Fibroblast of skin of left quadriceps (primary cell): ENCODE measurements at regions not wholly inside any gene's neighbourhood (a gene's known extent, or its start where the extent isn't known, plus 50 kb on each side); places are given as distances from the start of the nearest gene placed in this dataset.

Source experiments
- DNase-seq, 2 experiments: peaks; one replicate each; pipeline ENCODE4 v3.0.0-alpha.2; 2013; ENCODE audit warnings: low read depth in 2 of 2

DNA sequence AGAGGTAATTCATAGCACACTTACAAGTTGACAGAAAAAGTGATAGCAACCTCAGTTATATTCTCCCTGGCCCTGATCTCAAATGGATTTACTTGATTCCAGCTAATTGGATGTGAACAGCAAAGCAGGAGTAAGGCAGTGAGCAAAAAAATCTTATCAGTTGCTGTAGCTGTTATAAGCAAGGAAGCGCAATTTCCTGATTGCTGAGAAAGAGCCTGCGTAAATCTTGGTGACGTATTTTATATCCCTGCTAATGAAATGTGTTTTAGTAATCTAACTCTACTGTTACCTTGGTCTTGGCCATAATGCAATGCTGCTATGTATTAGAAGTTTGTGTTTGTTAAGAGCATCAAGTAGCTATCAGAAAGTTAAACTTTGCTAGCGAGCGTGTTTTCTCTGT is 661.2 kb upstream of the SEMA6A start:
- no peak for DNase-seq

DNA sequence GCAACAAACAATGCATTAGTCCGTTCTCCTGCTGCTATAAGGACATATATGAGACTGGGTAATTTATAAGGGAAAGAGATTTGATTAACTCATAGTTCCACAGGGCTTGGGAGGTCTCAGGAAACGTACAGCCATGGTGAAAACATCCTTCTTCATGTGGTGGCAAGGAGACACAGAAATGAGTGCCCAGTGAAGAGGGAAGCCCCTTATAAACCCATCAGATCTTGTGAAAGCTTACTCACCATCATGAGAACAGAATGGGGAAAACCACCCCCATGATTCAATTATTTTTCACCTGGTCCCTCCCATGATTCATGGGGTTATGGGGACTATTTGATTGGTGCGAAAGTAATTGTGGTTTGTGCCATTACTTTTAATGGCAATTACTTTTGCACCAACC is 655.8 kb upstream of the SEMA6A start:
- DNase-seq = no peak

DNA sequence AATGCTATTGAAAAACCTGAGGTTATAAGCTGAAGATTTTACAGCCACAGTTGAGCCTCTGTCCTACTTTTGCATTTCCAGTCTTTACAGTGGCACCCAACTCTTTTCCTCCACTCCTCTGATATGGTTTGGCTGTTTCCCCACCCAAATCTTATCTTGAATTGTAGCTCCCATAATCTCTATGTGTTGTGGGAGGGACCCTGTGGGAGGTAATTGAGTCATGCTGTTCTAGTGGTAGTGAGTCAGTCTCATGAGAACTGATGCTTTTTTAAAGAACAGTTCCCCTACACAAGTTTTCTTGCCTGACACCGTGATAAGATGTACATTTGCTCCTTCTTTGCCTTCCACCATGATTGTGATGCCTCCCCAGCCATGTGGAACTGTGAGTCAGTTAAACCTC is 646.1 kb upstream of the SEMA6A start:
- no peak for DNase-seq

DNA sequence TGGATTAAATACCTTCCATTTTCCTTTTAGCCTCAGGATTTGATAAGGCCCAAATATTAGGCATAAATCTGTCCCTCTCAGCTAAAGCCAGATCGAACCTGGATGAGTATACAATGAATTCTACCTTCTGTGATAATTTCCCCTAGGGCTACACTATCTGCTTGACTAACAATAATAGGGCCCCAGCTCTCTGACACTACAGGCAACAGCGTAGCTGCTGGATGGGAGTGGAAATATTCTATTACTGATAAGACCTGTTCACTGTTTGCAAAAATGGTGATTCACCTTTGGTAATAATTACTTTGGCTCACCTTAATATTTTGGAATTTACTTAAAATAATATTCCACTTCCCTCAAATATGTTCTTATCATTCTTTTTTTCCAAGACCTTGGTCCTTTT is 644.2 kb upstream of the SEMA6A start:
- no peak for DNase-seq

DNA sequence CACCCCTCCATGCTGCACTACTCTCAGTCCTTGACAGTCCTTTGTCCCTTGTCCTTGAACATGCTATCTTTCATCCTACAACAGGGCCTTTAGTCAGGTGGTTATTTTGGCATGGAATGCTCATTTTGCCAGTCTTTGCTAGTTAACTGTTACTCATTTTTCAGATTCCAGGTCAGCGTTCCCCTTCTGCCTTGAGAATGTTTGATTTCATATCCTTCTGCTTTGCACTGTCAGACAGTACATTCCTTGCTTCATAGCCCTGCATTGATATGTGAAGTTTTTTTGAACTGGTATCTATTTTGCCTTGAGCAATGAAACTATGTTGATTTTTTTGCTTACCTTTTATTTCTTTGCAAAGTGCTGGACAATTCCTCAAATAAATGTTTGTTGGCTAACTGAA is 638.2 kb upstream of the SEMA6A start:
- no peak for DNase-seq

DNA sequence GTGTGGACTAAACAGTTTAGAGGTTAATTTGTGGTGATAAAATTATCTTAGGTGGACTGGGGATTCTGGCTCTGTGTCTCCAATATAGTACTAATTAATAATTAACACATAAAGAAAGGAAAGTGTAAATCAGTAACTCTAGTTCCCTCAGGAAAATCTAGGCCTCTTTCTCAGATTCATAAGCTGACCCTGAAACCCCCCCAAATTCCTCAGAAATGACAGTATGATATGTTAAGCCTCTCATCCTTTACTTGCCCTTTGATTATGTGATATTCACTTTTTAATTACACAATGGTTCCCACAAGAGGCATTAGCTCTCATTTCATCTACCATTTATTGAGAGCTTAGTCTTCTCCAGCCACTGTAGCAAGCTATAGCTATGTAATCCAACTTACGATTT is 636.2 kb upstream of the SEMA6A start:
- no peak for DNase-seq

DNA sequence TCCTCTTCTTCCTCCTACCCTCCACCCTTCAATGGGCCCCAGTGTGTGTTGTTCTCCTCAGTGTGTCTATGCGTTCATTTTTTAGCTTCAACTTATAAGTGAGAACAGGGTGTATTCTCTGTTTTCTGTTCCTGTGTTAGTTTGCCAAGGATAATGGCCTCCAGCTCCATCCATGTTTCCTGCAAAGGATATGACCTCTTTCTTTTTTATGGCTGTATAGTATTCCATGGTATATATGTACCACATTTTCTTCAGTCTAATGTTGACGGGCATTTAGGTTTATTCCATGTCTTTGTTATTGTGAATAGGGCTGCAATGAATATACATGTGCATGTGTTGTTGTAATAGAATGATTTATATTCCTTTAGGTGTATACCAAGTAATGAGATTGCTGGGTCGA is 634.9 kb upstream of the SEMA6A start:
- no peak for DNase-seq

DNA sequence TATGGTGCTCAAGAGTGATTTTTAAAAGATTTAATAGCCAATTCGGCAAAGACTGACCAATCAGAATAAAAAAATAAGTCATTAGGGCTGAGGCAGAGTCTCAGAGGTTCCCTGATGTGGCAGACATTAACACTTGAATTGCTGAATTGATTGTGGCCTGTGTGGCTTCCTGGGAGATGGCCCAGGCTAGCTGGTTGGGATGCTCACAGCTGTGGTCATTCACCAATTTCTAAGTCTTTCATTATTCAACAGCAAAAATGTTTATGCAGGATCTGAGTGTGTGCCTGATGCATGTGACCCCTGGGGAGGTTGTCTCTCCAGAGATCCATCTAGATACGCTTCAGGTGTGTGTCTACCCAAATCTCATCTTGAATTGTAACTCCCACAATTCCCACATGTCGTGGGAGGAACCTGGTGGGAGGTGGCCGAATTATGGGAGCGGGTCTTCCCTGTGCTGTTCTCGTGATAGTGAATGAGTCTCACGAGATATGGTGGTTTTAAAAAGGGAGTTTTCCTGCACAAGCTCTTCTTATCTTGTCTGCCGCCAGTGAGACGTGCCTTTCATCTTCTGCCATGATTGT is 632.6 kb upstream of the SEMA6A start:
- DNase-seq = no peak

DNA sequence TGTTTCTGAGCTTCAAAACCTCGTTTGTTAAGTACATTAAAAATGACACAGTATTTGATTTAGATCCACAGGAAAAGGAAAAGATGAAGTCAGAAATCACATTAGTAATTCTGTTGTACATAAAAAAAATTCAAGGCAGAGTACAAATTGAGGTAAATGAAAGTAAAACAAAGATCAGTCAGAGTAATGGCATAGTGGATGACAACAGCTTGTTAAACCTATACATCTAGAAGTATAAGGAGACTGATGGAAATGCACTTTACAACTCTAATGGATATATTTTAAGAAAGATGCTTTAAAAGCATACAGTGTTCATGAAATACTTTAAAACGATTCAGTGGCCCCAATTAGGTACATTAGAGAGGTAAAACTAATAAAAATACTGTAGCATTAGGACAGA is 631.3 kb upstream of the SEMA6A start:
- no peak for DNase-seq

DNA sequence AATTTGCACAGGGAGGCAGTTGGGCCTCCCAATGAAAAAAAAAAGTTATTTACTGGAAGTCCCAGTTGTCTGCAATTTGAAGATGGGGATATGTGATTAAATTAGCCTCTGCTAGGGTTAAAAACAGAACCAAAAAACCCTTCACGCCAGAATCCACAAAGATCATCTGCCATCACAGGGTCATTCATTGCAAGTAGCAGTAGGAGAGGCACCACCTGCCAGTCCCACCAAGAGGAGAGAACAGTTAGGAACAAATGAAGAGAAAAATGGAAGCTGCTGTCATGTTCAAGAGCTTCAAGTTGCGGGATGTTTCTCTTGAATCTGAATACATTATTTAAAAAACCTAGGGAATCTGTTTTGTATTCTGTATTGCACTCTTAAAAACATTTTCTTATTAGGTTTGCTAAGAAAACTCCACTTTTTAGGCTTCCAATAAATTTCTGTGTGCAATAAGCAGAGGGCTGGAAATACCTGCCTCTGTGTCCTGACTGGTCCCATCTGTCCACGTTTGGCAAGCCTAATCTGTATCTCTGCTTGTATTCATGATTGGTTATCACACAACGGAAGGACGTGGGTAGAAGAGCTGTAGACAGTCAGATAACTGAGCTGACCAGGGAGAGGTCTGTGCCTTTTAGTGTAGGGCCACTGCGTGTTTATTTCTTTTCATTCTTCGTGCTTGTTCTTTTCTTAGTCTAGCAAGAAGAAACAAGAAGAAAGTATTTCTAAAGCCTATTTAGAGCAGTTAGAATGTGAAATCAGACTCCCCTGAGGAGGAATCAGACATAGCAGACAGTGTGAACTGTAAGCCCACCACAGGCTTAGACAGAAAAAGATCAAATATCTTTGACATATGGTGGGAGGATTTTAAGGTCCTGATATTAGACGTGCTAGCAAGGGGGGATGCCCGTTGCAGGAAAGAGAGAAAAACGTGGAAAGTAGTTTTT is 630.6 kb upstream of the SEMA6A start:
- DNase-seq = no peak

DNA sequence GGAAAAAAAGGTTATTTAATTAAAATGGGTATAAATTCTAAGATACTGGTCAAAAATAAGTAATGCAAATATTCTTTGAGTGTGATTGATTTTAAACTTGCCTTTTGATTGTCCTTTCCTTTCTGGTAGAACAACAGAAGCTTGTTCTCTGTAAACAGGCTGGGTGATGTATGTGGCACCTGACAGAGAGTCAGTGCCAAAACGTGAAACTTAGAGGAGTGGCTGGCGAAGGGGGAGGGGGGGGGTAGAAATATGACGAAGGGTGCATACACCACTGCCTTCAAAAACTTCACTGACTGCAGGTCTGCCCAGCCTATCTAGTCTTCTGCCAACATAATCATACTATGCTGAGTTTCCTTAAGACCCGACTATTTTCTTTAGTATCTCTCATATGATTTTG is 629.8 kb upstream of the SEMA6A start:
- no peak for DNase-seq

DNA sequence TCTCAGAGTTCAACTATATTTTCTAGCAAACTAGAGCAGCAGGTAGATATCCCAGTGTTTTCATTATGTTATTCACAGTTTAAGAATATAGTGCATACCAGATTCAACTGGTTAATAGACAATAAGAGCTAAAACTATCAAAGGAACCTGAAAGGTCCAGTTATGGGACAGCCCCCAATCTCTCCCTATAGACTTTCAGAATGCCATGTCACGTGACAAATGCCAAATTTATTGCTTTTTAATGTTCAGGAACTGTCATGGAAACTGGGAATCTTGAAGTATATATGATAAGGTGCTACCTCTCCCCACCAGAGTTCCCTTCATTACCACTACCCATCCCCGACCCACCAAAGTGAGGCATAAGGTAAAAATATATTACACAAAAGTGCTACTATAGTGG is 629.0 kb upstream of the SEMA6A start:
- no peak for DNase-seq

DNA sequence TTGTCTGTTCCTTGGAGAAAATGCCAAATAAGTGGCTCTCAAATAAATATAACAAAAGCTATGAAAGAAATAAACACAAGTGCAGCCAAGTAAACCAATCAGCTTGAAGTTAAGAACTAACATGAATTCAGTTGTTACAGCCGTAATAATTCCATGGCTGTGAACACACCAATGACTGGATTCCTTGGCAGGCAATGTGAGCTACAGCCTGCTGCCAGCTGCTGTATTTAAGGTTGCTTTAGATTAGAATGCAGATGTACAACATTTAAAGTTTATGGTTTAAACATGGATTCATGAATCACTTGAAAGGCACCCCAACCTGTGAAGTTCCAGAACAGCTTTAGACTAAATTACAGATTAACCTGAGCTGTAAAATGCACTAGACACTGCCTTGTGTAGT is 626.4 kb upstream of the SEMA6A start:
- DNase-seq = no peak

DNA sequence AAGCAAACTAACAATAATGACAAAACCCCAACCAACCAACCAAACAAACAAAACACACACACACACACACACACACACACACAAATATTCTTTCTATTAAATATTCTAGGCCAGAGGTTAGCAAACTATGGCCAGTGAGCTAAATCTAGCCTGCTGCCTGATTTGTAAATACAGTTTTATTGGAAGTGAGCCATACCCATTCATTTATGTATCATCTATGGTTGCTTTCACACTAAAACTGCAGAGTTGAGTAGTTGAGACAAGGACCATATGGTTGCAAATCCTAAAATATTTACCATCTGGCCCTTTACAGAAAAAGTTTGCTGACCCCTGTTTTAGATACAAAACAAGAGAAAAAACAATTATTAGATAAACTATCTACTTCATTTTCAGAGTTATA is 620.5 kb upstream of the SEMA6A start:
- DNase-seq = no peak

DNA sequence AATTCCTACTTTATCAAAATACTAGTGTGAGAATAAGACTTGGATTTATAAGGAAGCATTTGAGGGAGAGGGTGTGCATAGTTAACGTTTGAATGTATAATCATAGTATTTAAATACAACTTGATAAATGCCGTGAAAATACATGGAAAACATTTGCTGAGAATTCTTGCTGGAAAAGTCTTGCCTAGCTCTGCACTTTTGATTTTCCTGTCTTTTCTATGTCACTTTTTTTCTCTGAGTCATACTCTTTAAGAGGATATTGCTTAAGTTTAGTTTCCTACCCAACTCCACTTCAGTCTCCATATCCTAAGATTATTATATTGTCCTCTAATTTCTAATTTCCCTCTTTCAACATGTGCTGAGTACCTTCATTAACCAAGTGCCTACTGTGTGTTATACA is 616.6 kb upstream of the SEMA6A start:
- no peak for DNase-seq

DNA sequence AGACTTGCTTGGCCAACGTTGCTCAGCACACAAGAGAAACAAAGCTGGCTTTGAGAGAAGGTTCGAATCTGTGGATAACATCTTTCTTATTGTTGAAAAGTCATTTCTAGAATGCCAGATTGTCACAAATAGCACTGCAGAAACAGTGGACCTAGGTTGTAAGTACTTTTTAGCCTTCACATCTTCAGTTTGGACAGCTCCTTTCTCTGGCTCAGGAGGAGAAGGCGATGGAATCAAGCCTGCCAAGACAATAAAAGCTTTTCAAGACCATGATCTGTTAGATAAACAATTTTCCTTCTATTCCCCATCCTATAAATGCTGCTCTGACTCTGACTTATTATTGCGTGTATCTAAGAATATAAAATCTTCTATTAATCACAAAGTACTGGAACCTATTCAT is 615.2 kb upstream of the SEMA6A start:
- no peak for DNase-seq

DNA sequence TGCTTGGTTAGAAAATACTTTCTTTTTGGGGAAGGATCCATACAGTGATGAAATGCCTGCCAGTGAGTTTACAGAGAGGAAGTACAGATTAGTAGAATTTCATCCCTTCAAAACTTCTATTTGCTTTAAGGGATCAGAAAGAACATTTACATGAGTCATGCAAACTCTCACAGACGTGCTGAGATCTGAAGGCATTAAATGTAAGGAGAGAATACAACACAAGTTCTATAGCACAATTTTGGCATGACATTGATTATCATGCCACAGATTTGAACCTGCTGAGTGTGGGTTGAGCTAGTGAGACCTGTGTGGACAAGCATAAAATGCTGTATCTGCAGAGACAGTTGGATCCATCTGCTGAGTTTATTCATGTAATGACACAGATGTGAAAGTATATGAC is 613.6 kb upstream of the SEMA6A start:
- DNase-seq = no peak

DNA sequence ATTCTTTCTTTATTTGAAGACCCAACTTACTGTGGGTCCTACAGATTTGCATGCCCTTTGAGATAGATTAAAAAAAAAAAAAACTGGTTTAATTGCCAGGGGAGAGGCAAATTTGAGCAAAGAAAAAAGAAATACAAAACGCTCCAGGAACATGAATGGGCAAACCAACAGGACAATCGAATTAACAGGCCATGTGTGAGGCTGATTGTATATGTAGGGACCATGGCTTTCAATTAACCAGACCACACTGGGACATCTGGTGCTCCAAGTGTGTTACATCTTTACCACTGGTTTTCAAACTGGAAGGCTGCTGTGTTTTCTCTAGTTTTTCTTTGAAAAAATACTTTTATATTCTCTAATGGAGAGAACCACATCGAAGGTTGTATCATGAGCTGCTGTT is 612.1 kb upstream of the SEMA6A start:
- no peak for DNase-seq

DNA sequence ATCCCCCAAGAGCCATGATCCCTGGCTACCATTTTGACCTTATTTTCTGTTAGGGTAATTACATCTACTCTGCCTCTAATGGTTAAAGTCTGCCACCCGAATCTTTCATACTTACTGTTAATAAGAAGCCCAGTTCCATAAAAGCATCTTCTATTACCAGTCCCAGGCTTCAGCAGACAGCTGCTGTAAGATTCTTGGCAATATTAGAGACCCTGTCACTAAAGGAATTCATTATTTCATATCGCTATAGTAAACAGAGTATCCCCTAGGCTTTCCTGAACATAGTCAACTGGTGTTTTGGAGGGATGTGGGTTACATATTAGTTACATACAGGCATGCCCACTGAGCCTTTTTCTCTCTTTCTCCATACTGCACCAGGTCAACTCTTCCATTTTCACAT is 608.7 kb upstream of the SEMA6A start:
- no peak for DNase-seq

DNA sequence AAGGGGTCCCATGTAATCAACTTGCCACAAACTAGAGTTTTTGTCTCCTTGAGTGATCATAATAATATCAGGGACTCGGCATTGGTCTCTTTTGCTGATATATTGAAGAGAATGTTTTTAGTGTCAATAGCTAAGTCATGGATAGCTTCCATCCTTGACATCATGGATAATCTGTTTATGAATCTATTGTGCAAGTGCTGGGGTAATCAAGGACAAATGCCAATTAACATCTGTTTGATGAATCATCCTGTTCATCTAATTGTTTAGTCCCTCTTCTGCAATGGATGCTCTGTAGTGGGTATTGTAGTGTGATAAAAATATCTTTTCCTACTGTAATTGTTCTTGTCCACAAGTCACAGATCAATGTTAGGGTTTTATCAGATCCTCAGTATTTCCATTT is 607.5 kb upstream of the SEMA6A start:
- no peak for DNase-seq

DNA sequence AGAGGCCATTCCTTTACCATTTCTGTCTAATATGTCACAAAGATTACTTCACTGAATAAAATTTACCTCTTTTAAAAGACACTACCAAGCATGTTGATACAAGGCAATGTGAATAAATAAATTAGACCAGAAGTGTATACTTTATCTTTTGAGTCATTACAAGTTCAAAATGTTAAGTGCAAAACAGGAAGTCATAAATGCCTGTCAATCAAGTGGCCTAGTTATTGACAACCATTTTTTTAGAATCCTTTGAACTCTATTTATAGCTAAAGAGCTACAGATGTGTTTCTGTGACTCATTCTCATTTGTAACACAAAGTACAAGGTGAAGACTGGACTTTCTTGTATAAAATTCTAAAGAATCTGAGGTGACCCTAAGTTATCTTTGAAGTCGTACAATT is 602.7 kb upstream of the SEMA6A start:
- no peak for DNase-seq

DNA sequence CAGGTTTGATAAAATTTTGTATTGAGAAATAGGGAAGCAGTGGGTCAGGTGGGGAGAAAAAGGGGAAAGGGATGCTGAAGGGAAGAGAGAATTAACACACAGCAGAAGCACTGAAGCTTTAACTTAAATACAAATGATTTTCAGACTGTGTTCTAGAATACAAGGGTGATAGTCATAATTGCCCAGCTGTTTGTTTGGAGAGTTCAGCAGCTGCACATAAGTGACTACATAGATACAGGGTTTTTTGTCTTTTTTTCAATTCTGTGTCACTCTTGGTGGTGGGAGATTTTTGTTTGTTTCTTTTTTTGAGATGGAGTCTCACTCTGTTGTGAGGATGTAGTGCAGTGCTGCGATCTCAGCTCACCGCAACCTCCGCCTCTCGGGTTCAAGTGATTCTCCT is 590.4 kb upstream of the SEMA6A start:
- no peak for DNase-seq

DNA sequence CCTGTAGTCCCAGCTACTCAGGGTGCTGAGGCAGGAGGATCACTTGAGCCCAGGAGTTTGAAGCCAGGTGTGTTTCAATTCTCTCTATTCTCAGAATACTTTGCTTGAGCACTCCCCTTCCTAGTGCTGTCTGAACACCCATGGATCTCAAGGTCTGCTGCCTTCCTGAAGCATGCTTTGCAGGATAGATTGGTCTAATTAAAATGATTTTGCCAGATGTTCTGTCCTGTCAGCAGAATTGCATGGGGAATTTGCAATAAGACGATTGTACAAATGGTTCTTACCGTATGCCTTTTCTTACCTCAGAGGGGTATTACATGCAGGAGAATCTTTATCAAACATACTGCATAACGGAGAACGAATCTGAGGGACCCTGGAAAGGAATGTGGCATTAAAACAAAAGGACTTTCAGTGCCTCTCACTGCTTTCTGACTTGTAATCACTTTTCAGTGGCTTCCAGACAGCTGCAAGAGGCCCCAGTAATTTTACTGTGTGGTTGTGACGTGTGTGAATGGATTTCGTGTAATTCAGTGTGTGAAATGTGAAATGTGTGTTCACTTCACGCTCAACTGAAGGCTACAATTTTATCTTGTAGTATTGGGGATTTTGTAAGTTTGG is 587.2 kb upstream of the SEMA6A start:
- DNase-seq = no peak
